HG02852 (cell line): ENCODE measurements at regions not wholly inside any gene's neighbourhood (a gene's known extent, or its start where the extent isn't known, plus 50 kb on each side); places are given as distances from the start of the nearest gene placed in this dataset.
"Not testable (repeated sequence)": the region's sequence is repeated elsewhere in the genome, so short reads cannot be mapped to it uniquely, and the experiment has no call there.

Experiments used
- ATAC-seq: cut with Tn5 transposase; IDR thresholded peaks from one replicate; pipeline ENCODE4 v1.9.1; 2021; ENCODE audit warnings: mild to moderate bottlenecking, moderate library complexity; ENCODE audit not compliant: unreplicated experiment

DNA sequence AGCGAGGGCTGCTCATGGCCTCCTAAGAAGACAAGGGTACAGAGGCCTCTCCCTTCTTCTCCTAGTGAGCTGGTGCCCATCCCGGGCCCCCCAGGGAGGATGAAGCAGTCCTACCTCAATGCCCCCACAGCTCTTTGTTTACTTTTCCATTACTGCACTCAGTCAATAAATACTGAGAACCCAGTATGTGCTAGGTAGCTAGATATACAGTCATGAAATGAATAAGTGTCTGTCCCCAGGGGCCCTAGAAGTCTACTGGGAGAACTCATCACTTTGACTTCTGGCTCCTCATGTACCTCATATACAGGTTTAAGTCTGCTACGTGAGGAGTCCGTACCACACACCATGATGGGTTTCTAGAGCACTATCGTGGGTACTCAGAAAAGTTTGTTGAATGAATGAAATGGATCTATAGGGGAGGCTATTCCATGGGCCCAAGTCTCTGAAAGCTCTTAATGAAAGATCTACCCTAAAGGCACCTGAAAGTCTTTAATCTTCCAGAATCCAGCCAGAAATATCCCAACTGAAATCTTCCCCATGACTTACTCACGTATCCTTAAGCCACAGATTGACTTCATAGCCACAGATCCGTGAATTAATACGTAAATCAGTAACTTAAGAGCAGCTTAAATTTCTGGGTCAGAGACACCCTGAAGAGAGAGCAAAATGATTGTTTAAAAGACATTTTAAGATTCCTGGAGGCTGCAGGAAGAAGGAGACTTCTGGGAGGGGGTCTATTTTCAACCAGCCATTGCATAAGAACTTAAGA lies 51.6 kb upstream of the POMP start:
- no peak for ATAC-seq

DNA sequence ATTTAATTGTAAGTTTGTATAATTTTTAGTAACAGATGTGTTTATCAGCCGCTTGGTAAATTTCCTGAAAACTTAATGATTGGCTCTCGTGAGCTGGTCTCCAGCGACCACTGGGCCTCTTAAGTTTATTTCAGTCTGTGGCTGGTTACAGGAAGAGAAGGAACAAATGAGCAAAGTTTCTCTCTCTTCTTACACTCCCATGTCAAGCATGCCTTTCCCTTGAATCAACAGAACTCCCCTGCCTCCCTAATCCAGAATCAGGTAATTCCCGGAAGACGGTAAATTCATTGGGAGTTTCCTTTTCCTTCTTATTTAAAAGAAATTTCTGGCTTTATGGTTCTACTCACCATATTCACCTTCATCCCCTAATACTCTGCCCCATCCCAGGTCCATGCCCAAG lies 52.5 kb upstream of the POMP start:
- ATAC-seq: no peak

DNA sequence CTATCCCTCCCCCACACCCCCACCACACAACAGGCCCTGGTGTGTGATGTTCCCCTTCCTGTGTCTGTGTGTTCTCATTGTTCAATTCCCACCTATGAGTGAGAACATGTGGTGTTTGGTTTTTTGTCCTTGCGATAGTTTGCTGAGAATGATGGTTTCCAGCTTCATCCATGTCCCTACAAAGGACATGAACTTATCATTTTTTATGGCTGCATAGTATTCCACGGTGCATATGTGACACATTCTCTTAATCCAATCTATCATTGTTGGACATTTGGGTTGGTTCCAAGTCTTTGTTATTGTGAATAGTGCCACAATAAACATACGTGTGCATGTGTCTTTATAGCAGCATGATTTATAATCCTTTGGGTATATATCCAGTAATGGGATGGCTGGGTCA lies 53.8 kb upstream of the POMP start:
- not testable (repeated sequence) for ATAC-seq

DNA sequence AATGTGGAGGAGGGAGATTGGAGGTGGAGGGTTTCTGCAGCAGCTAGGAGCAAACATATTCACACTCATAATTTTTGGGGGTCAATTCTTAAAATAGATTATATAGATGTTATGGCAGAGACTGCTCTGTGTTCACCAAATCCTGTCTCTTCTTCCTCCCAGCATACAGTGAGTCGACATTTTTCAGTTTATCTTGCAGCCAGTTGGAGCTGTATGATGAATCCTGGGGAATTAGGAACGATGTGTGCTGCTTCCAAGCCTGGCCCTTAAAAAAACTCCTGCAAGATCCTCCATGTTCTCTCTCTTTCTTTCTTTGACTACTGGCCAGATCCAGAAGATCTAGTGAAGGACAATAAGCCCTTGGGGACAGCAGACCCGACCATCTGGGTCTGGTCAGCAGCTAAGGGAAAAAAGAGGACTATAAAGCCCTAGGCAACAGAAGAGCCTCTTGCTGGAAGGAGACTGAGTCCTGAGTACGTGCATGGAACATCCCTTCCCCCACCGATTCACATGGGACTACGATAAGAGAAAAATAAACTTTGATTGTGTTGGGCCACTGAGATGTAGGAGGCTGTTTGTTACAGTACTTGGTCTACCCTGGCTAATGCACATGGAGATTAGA lies 55.8 kb upstream of the POMP start:
- no peak for ATAC-seq

DNA sequence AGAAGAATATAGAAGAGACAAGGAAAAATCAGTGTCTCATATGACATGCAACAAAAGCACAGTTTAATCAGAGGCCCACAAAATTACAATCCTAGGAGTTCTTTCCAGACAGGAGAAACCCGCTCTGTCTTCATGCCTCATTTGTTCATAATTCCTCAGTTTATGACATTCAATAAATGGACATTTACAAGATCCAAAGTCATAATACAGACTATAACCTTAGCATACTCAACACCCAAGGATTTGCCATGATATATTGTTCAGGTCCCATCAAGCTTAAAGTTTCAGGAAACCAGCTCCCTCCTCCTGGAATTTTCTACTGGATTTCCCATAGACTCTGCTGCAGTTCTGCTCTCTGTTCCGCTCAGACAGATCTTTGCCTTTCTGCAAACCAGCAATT lies 56.4 kb upstream of the POMP start:
- no peak for ATAC-seq

DNA sequence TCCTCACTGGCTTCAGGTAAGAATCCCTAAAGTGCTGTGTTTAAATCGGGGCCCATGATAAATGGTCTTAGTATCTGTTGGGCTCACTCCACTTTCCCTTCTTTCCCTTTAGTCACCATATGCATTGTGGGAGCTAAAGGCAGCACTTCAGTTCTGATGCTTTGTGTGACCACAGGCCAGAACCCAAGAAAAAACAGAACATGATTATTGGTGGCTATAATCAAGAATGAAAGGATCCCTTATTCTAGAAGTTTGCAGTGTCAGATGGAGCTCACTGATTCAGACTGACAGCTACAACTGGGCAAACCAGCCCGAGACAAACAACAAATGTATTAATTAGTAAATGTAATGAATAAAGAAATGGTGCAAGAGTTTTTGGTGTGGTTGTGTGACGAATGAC lies 57.3 kb upstream of the POMP start:
- ATAC-seq: no peak

DNA sequence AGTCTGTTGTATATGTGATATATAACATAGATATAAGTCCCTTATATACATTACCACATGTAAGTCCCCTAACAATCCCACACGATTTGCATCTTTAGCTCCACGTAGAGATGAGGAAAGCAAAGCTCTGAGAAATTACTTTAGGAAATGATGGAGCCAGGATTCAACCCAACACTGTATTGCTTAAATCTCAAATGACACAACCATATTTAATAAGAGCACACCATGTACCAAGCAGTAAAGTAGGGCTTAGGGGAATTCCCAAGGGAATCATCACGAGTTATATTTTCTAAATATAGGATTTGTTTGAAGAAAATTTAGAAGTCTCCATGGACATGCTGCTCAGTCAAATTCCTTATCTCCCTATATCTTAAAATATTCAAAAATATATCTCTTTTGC lies 61.3 kb upstream of the POMP start:
- ATAC-seq: no peak

DNA sequence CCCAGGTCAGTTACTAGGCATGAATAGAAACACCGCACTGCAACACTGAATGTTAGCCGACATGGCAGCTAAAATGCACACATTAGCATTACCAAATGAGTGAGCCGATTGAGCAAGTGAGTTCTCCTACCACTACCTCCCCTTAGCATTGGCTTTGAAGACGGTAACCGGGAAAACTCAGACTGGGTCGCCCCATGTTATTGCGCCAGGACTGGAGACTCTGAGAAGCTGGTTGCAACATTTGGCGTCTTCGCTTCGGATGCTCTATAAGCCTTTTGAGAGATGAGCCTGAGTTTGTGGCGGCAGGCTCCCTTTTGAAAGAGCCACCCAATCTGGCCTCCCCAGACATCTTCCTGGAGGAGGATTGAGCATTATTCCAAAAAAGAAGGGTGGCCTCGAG lies 68.5 kb upstream of the POMP start:
- no peak for ATAC-seq

DNA sequence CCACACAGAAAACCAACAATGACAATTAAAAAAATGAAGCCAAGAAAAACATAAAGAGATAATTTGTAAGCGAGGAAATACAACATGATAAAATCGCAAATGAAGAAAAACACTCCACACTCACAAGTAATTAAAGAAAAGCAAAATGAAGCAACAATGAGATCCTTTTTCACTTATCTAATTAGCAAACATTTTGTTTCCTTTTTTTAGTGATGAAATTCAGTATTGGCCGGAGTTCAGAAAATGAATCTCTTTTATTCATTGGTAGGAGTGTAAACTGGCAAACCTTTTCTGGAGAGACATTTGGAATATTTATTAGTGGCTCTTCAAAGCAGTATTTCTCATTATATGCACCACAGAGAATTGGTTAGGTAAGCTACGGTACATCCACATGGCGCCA lies 70.6 kb upstream of the POMP start:
- ATAC-seq: no peak

DNA sequence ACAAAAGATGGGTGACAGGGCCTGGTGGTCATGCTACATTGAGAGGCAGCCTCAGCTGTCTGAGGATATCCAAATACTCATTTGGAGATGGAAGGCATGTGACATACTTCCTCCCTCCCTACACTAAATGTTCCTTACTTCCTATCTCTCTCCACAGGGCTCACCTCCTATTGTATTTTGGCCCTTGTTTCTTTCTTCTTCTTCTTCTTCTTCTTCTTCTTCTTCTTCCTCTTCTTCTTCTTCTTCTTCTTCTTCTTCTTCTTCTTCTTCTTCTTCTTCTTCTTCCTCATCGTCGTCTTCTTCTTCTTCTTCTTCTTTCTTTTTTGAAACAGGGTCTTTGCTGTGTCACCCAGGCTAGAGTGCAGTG lies 71.8 kb upstream of the POMP start:
- no peak for ATAC-seq

DNA sequence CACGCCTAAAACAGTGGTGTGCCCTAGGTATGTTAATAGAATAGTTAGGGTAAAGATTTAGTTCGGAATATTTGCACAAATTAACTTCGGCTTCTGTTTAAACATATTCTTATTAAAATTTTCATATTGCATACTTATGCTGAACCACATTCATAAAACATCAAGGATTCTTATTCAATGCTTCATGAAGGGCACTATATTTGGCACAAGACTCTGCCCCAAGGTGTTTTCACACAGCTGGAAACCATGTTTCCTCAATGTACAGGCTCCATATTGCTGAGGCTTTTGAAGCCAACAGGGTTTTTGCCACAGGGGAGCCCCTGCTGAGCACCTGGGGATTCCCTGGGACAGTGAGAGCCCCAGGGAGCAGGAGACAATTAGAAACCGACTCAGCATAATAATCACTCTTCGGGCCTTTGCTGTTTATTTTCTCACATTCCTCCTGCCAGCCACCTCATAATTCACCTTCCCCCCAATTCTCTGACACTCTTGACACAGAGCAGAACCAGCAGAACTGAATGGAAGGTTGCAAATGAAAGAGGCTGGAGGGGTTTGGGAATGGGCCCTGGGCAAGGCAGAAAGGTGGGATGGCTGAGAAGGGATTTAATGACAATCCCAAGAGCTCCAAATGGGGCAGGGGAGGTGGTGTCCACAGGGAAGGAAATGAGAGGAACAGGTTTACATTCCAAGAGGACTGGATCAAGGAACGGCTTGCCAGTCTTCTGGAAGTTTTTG lies 72.3 kb upstream of the POMP start:
- ATAC-seq: no peak

DNA sequence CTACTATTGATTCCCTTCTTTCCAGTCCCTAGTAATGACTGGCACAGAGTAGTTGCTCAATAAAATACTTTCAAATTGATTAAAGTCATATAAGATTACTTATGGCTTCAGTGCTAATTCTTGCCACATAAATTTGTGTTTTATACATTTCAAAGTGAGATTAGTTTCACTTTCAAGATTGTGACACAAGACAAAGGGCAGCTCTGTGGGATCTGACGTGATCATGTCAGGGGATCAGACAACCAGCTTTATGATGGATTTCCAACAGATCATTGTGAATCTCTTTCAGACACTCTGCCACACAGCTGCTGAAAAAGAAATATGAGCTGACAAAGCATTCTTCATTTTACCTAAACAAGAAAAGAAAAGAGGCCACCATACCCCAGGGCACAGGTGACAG lies 73.4 kb upstream of the POMP start:
- ATAC-seq: no peak

DNA sequence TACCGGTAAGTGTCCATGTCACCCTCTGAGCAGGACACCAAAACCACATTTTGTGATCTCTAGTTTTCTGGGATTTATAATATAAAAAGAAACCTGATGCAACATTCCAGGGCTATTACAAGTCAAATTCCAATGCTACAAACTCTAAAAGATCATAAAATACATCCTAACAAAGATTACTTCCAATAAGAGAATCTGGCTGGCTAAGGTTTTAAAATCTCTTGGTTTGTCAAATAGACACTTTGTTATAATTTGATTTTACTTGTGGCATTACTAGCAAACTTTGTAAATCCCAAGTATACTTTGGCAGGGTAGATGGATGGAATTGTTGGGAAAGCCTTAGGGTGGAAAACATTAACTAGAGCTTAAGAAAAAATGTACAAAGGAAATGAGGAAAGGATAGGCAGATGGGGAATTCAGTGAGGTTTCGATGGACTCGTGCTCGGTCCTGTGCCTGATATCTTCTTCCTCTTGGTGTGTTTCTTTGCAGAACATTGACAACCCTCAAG lies 74.0 kb upstream of the POMP start:
- ATAC-seq: no peak

DNA sequence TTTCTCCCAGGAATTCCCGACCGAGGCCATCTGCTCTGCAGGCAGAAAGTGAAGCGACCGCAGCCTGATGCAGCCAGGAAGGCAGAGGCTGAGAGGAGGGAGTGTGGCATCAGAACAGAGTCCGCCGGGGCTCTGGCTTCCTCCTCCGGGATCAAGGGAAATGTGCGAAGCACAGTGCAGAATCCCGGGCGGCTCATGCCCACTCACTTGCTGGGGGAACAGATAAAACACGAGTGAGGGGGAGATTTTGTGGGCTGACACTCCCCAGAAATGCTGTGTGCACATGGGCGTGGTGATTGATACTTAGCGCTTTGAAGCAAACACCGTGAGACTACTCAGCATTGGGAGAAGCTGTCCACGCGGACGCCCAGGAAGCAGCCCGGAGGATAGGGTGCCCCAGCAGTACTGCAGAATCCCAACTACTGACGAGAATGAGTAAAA lies 75.3 kb upstream of the POMP start:
- ATAC-seq: no peak

DNA sequence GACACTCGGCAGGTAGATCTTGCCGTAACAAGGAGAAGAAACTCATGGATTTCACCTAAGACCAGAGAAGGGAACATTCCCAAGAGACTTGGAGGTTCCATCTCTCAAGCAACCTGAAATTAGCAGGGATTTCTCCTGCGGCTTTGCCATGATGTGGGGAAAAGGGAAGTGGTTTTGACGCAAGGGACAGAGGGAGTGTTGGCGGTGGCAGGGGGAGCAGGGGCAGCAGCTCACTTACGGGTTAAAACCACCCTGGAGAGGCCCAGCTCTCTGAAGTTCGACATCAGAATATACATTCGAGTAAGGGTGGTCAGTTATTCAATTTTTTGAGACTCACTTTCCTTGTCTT lies 76.1 kb upstream of the POMP start:
- ATAC-seq: no peak

DNA sequence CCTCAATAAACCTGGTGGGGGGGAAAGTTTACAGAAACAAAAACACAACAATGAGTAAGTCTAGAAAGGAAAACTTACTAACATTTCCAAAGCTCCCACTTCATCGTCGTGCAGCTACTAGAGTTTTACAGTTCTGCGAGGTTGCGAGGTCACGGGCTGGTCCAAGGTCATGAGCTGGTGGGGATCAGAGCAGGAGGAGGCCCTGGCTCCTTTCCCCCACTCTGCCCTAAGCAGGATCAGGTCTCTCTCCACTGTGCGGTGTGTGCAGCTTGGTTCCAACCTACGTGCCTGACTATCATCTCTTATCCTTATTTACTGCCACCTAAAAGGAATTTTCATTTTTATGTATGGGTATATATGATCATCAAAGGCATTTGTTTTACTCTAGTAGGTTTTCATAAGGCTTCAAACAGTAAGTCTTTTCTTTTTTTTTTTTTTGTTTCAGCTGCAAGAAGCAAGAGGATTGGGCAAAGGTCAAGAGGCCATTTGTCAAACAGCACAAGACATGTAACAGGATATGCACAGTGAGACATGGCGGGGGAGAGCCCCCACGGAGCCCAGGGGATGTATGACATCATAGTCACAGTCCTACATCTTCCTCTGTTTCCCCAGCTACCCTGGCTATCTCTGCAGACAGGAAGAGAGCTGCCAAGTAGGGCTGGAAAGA lies 76.6 kb upstream of the POMP start:
- no peak for ATAC-seq

DNA sequence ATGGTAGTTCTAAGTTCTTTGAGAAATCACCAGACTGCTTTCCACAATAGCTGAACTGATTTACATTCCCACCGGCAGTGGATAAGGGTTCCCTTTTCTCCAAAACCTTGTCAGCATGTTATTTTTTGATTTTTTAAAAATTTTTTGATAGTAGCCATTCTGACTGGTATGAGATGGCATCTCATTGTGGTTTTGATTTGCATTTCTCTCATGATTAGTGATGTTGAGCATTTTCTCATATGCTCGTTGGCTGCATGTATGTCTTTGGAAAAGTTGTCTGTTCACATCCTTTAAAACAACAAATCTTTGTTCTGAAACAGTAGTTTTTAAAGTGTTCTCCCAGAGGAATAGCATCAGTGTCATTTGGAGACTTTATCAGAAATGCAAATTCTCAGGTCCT lies 77.5 kb upstream of the POMP start:
- no peak for ATAC-seq

DNA sequence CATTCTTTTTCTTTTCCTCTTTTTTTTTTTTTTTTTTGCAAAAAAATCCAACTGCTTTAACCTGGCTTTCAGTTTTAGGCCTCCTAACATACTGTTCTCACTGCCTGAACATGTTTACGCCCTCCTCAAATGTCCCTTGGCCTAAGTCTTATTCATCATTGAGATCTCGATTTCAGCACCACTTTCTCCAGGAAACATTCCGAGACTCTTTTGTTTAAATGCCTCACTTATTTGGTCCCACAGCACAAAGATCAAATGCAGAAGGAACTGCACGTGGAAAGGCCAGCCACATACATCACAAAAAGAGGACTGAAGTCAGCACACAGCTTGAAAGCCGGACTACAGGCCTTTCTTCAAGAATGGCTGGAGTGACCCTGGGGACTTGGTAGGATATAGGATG lies 79.2 kb upstream of the POMP start:
- ATAC-seq: no peak

DNA sequence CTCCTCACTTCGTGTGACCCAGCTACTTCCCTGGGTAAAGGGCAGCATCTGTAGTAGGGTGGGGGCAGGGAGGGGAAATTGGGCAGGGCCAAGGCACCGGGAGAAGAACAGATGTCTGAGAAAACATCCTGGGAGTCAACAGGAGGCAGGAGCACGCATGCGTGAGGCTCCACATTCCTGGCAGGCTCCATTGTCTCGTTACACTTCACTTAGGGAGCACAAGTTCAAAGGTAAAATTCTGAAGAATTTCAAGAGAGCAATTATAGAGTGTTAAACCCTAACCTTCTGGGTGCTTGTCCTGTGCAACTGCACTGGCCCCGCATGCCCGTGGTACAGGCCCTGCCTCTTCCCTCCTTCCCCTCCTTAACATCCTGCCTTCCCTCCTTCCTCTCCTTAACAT lies 79.6 kb upstream of the POMP start:
- no peak for ATAC-seq

DNA sequence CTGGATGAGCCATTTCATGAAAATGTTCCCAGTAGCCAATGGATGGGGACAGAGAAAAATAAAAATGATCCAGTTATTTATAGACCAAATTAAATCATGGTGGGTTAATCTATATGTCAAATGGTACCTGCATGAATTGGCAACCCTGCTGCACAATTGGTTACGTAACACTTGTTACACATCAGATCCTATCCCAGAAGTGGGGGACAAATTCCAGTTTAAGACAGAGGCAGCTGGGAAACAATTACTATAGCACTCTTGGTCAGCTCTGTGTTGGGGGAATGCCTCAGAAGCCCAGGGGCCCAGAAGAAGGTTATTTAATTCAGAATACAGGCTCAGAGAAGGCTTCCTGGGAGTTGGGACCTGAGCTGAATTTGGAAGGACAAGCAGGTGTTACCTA lies 81.1 kb upstream of the FLT1 start:
- ATAC-seq: no peak

DNA sequence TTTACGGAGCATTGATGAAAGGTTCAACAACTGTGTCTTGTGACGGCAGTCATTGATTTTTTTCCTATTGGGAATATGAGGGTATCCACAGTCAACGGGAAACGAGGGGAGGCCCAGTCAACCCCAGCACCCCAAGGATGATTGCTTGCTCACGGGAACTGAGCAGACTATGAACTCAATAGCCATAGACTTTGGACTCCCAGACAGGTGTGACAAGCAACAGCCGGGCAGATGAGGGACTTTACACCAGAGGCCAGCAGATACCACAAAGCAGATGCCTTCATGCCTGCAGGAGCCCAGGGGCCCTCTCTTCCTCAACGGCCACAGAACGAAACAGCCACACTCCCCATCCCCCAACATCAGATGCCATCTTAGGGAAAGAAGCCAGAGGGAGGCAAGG lies 80.3 kb upstream of the FLT1 start:
- no peak for ATAC-seq
